Heart left ventricle (tissue), 16 donors: ENCODE measurements at regions not wholly inside any gene's neighbourhood (a gene's known extent, or its start where the extent isn't known, plus 50 kb on each side); places are given as distances from the start of the nearest gene placed in this dataset.
A peak's percentile ranks its signal among the peaks of the same experiment; 100 is the strongest.

Experiments
- ATAC-seq, 4 donors: fragments of 200-7000 bp; cut with Tn5 transposase; one replicate each; pipeline ENCODE4 v1.9.1; 2020 to 2022; ENCODE audit warnings: moderate library complexity in 4 of 4, mild to moderate bottlenecking in 3 of 4, moderate number of reproducible peaks in 1 of 4
- DNase-seq, 5 donors: peaks; one replicate each; pipeline ENCODE4 v3.0.0-alpha.2; 2020
- H3K27ac ChIP-seq, 12 donors: fragments of 200-600 bp; sonication (generic) in 4 of 12; one replicate each; pipeline versions ENCODE4 v1.5.0 to v1.8.0; 2016 to 2022; ENCODE audit warnings: mild to moderate bottlenecking in 2 of 12
- H3K27me3 ChIP-seq, 9 donors: fragments of 200-600 bp; sonication (generic) in 2 of 9; one replicate each; pipeline versions ENCODE4 v1.5.1 to v1.8.0; 2016 to 2022; ENCODE audit warnings: mild to moderate bottlenecking in 3 of 9
- H3K36me3 ChIP-seq, 9 donors: fragments of 200-600 bp; sonication (generic) in 2 of 9; one replicate each; pipeline versions ENCODE4 v1.5.0 to v1.8.0; 2018 to 2022; ENCODE audit warnings: mild to moderate bottlenecking in 2 of 9
- H3K4me1 ChIP-seq, 12 donors: fragments of 200-600 bp; sonication (generic) in 4 of 12; one replicate each; pipeline versions ENCODE4 v1.5.0 to v1.8.0; 2016 to 2022; ENCODE audit warnings: mild to moderate bottlenecking in 3 of 12
- H3K4me3 ChIP-seq, 12 donors: fragments of 200-600 bp; sonication (generic) in 4 of 12; one replicate each; pipeline versions ENCODE4 v1.5.0 to v1.8.0; 2017 to 2022; ENCODE audit warnings: mild to moderate bottlenecking in 9 of 12, moderate library complexity in 4 of 12
- H3K9me3 ChIP-seq, 12 donors: fragments of 200-600 bp; sonication (generic) in 4 of 12; one replicate each; pipeline versions ENCODE4 v1.5.0 to v1.8.0; 2016 to 2022; ENCODE audit warnings: mild to moderate bottlenecking in 1 of 12
- POLR2A ChIP-seq, 2 donors: fragments of 450-650 bp; IDR thresholded peaks; one replicate each; pipeline ENCODE4 v1.6.1; 2017; ENCODE audit warnings: antibody characterized with exemption in 2 of 2, mild to moderate bottlenecking in 2 of 2, moderate library complexity in 2 of 2
- whole genome bisulfite sequencing, 4 donors: extraction: QIAGEN DNeasy Blood & Tissue Kit in 2 of 4; methylation state at CpG; one replicate each; pipeline versions ENCODE4 v1.1.5 to v1.1.7; 2013 to 2018; 5-methylcytosine and 5-hydroxymethylcytosine counted together
- intact Hi-C, 10 donors: fragments of 100-400 bp; cut with DNase I; formaldehyde crosslinking; loops; one replicate each; pipeline versions ENCODE4 v1.11.1 to v1.14.2; 2022
- TF ChIP-seq, protein P1 (sequence below), 12 donors: fragments of 200-600 bp; sonication (generic) in 4 of 12; IDR thresholded peaks; one replicate each; pipeline versions ENCODE4 v1.5.0 to v1.8.0; 2018 to 2022; ENCODE audit warnings: antibody characterized with exemption in 12 of 12, mild to moderate bottlenecking in 5 of 12
- donor health status: ischemic (EF 13 %, LVEDD 7.1; RV severe dilation, severe dysfunction).
- donor health status: healthy with polysubstance abuse.
- donor health status: DM: no; HTN: yes; CAD: no.
- donor health status: DM: no; HTN: no; CAD: no.
- donor health status: ischemic (EF 25% LVEDD 6.9; RV normal size, moderate dysfunction).
- donor health status: ischemic (EF 25% LVEDD 5.7; RV mildly dilated, moderate dysfunction).
- donor health status: healthy.
- donor health status: DM: yes; HTN: yes; CAD: no.
- donor health status: ischemic (EF 35%, LVEDD 5.7; RV mildly dilated, moderate dysfunction).
- donor health status: nonischemic (EF 11% LVEDD 7.7; RV severe dilation, severe dysfunction).
- donor health status: DM: yes; HTN: yes; CAD: no.
- donor health status: PGD.
- donor health status: ischemic (EF 29% LVEDD 5.4; RV normal size, mild dysfunction).
- donor health status: nonischemic (EF 23%, LVEDD 6.1; RV moderate dilation, normal function).

DNA sequence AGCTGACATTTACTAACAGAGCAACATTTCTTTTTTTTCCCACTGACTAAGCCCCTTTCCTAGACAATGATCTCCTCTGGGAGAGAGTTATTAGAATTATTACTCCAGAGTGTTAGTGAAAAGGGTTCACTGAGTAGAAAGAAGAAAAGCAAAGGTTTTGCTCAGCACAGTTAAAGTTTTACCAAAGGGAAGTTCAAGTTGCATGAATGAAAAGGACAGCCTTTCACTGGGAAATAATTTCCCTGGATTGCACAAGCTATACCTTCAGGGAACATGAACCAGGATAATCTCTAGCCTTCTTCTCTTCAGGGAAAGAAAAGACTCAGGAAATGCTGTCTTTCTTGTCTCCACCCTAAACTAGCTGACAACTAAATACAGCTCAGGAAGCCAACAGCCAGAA lies 71.4 kb upstream of the ESRRG start:
- intact Hi-C loops: no loop called here
- H3K27me3 ChIP-seq: no peaks in the 10 kb centered on the region
- peaks cover 0 to 3% (median 0%) of the 10 kb centered on the region in 12 donors for H3K4me1 ChIP-seq
- no peak for DNase-seq
- no peaks in the 10 kb centered on the region for H3K36me3 ChIP-seq
- no peak for ATAC-seq
- H3K9me3 ChIP-seq: no peaks in the 10 kb centered on the region
- TF ChIP-seq POLR2A (IDR thresholded peaks at IDR 0.05): no peak
- TF ChIP-seq, protein P1, sequence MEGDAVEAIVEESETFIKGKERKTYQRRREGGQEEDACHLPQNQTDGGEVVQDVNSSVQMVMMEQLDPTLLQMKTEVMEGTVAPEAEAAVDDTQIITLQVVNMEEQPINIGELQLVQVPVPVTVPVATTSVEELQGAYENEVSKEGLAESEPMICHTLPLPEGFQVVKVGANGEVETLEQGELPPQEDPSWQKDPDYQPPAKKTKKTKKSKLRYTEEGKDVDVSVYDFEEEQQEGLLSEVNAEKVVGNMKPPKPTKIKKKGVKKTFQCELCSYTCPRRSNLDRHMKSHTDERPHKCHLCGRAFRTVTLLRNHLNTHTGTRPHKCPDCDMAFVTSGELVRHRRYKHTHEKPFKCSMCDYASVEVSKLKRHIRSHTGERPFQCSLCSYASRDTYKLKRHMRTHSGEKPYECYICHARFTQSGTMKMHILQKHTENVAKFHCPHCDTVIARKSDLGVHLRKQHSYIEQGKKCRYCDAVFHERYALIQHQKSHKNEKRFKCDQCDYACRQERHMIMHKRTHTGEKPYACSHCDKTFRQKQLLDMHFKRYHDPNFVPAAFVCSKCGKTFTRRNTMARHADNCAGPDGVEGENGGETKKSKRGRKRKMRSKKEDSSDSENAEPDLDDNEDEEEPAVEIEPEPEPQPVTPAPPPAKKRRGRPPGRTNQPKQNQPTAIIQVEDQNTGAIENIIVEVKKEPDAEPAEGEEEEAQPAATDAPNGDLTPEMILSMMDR (IDR thresholded peaks at IDR 0.05): no peak
- H3K4me3 ChIP-seq: no peak overlapping the region
- H3K27ac ChIP-seq: no peak overlapping the region

DNA sequence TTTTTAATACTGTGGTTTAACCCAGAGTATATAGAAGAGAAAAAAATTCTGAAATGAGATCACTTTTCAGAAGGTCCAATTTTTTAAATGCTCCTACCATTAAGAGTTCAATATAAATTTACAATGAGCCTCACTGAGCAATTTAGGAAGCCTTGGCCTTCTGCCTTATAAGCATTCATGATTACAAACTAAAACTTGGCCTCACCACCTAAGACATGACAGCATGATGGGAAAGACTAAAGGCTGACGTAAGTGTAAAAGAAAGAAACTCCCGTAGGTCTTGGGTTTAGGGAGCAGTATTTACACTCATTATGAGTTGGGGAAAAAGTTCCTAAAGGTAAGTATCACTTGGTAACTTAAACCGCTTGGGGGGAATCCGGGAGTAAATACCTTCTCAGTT lies 70.7 kb upstream of the ESRRG start:
- Histone ChIP-seq H3K4me3 (no peak overlapping the region), H3K27ac (no peak overlapping the region), H3K27me3 (no peaks in the 10 kb centered on the region), H3K9me3 (no peaks in the 10 kb centered on the region), H3K4me1 (peaks cover 0 to 4% (median 0%) of the 10 kb centered on the region in 12 donors), H3K36me3 (no peaks in the 10 kb centered on the region)
- intact Hi-C loops: no loop called here
- TF ChIP-seq, protein P1 (IDR thresholded peaks at IDR 0.05): no peak
- no peak for TF ChIP-seq POLR2A (IDR thresholded peaks at IDR 0.05)
- peak in 2 of 4 donors; percentile 30 to 42 for ATAC-seq
- no peak for DNase-seq
- WGBS, 4 donors: 66 to 82% (median 69%) methylated on average over 4 of the region's 4 CpGs

DNA sequence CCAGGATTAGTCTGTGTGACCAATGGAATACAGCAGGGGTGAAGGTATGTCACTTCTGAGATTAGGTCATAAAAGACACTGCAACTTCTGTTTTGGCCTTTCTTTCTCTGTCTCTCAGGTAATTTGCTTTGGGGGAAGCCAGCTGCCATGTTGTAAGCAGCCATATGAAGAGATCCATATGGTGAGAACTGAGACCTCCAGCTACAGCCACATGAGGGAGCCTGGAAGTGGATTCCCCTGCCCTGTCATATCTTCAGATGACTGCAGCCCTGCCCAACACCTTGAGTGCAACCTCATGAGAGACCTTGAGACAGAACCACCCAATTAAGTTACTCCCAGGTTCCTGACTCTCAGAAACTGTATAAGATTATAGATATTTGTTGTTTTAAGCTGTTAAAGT lies 70.1 kb upstream of the ESRRG start:
- no peak for TF ChIP-seq POLR2A (IDR thresholded peaks at IDR 0.05)
- TF ChIP-seq, protein P1 (IDR thresholded peaks at IDR 0.05): no peak
- Histone ChIP-seq H3K27ac (no peak overlapping the region), H3K27me3 (no peaks in the 10 kb centered on the region), H3K9me3 (no peaks in the 10 kb centered on the region), H3K4me3 (no peak overlapping the region), H3K4me1 (peaks cover 0 to 4% (median 0%) of the 10 kb centered on the region in 12 donors), H3K36me3 (no peaks in the 10 kb centered on the region)
- ATAC-seq (no peak), DNase-seq (no peak)
- intact Hi-C loops: no loop called here

DNA sequence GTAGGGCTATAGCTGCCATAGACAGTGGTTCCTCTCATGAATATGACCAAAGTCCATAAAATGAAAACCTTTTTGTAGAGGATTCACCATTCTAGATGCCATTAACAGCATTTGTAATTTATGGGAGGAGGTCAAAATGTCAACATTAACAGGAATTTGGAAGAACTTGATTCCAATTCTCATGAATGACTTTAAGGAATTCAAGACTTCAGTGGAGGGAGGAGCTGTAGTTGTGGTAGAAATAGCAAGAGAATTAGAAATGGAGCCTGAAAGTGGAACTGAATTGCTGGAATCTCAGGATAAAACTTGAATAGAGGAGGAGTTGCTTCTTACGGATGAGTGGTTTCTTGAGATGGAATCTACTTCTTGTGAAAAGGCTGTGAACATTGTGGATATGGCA lies 65.4 kb upstream of the ESRRG start:
- Histone ChIP-seq H3K27ac (no peak overlapping the region), H3K9me3 (no peaks in the 10 kb centered on the region), H3K36me3 (no peaks in the 10 kb centered on the region), H3K4me3 (no peak overlapping the region), H3K4me1 (peaks cover 0 to 20% (median 4%) of the 10 kb centered on the region in 12 donors), H3K27me3 (no peaks in the 10 kb centered on the region)
- 86 to 100% (median 96%) methylated on average over 1 of the region's 1 CpG for WGBS, 4 donors
- TF ChIP-seq, protein P1 (IDR thresholded peaks at IDR 0.05): no peak
- TF ChIP-seq POLR2A (IDR thresholded peaks at IDR 0.05): no peak
- DNase-seq: no peak
- ATAC-seq: no peak
- intact Hi-C loops: no loop called here
